SK-N-MC (cell line): ENCODE measurements at regions not wholly inside any gene's neighbourhood (a gene's known extent, or its start where the extent isn't known, plus 50 kb on each side); places are given as distances from the start of the nearest gene placed in this dataset.

Experiments
- DNase-seq: peaks from one replicate; pipeline ENCODE4 v3.0.0-alpha.2; 2011; ENCODE audit warnings: low read depth, low spot score
- H3K27ac ChIP-seq: fragments of 200-600 bp; sonication (generic); 2 replicates; pipeline ENCODE4 v1.5.1; 2016; ENCODE audit warnings: mixed run types
- H3K36me3 ChIP-seq: fragments of 200-600 bp; sonication (generic); 2 replicates; pipeline ENCODE4 v1.6.1; 2017; ENCODE audit warnings: antibody characterized with exemption, low read length, mixed read lengths; ENCODE audit not compliant: insufficient read depth
- H3K4me3 ChIP-seq: fragments of 200-600 bp; sonication (generic); 2 replicates; pipeline ENCODE4 v1.5.1; 2016
- H3K9ac ChIP-seq: fragments of 200-600 bp; sonication (generic); 2 replicates; pipeline ENCODE4 v1.8.0; 2017; ENCODE audit warnings: mixed run types, mixed read lengths; ENCODE audit not compliant: insufficient read length
- H3K9me3 ChIP-seq: fragments of 200-600 bp; sonication (generic); 2 replicates; pipeline ENCODE4 v1.6.1; 2017; ENCODE audit warnings: low read depth, mild to moderate bottlenecking, antibody characterized with exemption, low read length, moderate library complexity, mixed read lengths
- EZH2 ChIP-seq: fragments of 200-600 bp; sonication (generic); IDR thresholded peaks from one replicate; pipeline ENCODE4 v1.6.1; 2017; ENCODE audit warnings: antibody characterized with exemption
- FOXP2 ChIP-seq: optimal IDR thresholded peaks from 2 replicates; pipeline ENCODE3; 2011; ENCODE audit warnings: mild to moderate bottlenecking, moderate library complexity; ENCODE audit not compliant: insufficient read depth; ENCODE audit errors: extremely low read length, control extremely low read depth
- POLR2AphosphoS5 ChIP-seq: IDR thresholded peaks from 2 replicates; pipeline ENCODE4 v1.6.1; 2012; ENCODE audit warnings: mild to moderate bottlenecking, low read depth, low read length, borderline replicate concordance

DNA sequence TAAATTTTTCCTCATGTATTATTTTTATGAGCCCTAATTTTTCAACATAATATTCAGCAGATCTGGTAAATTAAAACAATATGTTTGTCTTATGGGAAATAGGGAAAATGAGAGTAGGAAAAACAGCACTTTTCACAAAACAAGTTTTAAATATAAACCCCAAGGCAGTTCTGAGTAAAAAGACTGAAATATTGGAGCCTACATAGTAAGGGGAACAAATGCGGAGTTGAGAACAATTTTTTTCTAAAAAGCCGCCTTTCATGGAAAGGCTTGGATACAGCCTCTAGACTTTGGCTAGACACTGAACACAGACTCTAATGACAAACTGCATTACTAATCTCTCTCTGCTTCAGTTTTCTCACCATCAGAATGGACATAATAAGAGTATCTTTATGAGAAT is 174.1 kb downstream of the NOL4 start:
- TF ChIP-seq POLR2AphosphoS5 (no peak), FOXP2 (no peak), EZH2 (no peak)
- no peak overlapping the region for H3K4me3 ChIP-seq

DNA sequence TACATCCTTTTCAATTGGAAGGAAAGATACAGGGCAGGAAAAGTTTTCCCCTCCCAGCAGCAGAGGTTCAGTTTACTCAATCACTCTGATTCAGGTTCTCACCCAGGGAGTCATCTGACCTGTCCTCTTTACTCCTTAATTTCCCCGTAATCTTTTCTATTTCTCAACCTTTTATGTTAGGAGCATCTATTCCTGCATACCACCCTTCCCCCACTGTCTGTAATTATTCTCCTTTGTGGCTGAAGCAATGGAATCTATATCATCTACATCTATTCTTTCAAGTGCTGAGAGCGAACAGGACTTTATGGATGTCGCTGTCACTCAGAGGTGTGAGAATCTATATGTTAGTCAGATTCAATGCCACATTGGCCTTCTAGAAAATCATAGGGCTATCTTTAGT is 175.2 kb downstream of the NOL4 start:
- Histone ChIP-seq H3K9me3 (no peaks in the 10 kb centered on the region), H3K36me3 (no peaks in the 10 kb centered on the region)

More for the DNA sequence above, 174.1 kb downstream of the NOL4 start:
- Histone ChIP-seq H3K9me3 (no peaks in the 10 kb centered on the region), H3K36me3 (no peaks in the 10 kb centered on the region), H3K9ac (no peak overlapping the region), H3K27ac (peak overlapping the region; percentile 67; the same call in 1 of the 2 replicates)
- no peak for DNase-seq

DNA sequence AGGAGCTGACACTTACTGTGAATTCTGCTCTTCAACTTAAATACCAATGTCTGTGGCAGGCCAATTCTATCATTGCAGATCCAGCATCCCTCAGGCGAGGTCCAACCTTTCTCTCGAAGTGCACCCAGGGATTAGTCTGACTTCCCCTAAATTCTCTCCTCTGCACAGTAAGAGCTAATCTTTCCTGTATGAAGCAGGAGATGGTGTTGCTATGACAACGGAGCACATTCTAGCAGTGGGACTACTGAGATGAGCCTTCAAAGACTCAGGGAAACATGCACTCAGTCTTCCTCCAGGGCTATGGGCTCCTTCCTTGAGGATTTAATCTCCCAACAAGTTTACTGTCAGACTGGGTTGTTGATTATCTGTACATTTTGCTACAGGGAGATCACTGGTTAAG is 176.3 kb downstream of the NOL4 start:
- H3K9me3 ChIP-seq, result no peaks in the 10 kb centered on the region
- no peaks in the 10 kb centered on the region for H3K36me3 ChIP-seq
- H3K4me3 ChIP-seq, result no peak overlapping the region
- H3K9ac ChIP-seq, result no peak overlapping the region
- H3K27ac ChIP-seq, result 0 out of 2 replicates have a peak overlapping the region, but pooled peaks have one; percentile 10
- TF ChIP-seq EZH2 (no peak), POLR2AphosphoS5 (no peak)
- DNase-seq, result peak; percentile 8

More for the DNA sequence above, 175.2 kb downstream of the NOL4 start:
- TF ChIP-seq POLR2AphosphoS5 (no peak), EZH2 (no peak), FOXP2 (no peak)
- Histone ChIP-seq H3K9ac (no peak overlapping the region), H3K4me3 (no peak overlapping the region), H3K27ac (no peak overlapping the region)
- DNase-seq, result no peak

DNA sequence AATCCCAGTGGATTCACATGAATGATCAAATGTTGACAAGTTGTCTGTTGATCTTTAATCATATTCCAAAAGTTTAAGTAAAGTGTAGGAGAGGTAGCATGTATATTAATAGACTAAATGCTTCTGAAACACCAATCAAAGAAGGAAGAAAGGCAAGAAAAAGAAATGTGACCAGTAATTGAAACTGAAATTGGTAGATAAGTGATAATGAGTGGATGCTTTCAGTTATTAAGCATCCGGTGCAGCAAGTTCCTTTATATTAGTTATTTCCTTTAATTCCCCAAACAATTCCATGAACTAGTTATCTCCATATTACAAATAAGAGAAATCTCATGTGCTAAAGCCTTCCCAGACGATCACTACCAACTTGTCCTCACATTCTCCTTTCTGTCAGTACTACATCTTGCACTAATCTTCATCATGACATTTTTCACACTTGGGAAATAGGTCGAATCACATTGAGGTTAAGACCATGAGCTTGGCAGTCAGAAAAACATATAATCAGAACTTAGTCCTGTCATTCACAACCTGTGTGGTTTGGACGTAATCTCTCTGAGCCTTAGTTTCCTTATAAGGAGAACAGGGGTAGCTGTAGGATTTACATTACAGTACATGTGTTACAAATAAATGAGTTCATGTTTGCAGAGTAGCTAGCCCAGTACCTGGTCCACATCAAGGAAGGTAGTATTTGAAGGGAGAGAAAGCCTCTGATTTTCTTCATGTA is 182.1 kb downstream of the NOL4 start:
- Histone ChIP-seq H3K27ac (no peak overlapping the region), H3K36me3 (no peaks in the 10 kb centered on the region), H3K9me3 (no peaks in the 10 kb centered on the region; the same call in 1 of the 2 replicates), H3K4me3 (no peak overlapping the region), H3K9ac (no peak overlapping the region)
- DNase-seq, result no peak
- no peak for TF ChIP-seq POLR2AphosphoS5
- TF ChIP-seq EZH2, result no peak
- no peak for TF ChIP-seq FOXP2

DNA sequence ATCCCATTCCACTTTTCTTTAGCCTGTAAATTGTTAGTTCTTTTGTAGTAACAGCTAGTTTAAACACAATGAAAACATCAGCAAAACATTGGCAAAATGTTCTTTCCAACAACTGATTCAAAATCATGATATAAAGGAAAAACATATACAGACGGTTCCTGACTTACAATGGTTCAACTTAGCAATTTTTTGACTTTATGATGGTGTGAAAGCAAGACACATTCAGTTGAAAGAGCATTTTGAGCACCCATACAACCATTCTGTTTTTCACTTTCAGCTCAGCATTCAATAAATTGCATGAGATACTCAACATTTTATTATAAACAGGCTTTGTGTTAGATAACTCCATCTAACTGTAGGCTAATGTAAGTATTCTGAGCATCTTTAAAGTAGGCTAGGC is 185.1 kb downstream of the NOL4 start:
- Histone ChIP-seq H3K27ac (no peak overlapping the region), H3K9ac (no peak overlapping the region), H3K36me3 (no peaks in the 10 kb centered on the region), H3K4me3 (peak overlapping the region; percentile 5; the same call in 1 of the 2 replicates), H3K9me3 (no peaks in the 10 kb centered on the region; the same call in 1 of the 2 replicates)
- DNase-seq, result no peak
- TF ChIP-seq POLR2AphosphoS5 (no peak), EZH2 (no peak), FOXP2 (no peak)

- H3K4me3 ChIP-seq, result peak overlapping the region; percentile 5; the same call in 1 of the 2 replicates
- H3K36me3 ChIP-seq, result no peaks in the 10 kb centered on the region
- H3K27ac ChIP-seq, result no peak overlapping the region
- no peak for DNase-seq
- H3K9ac ChIP-seq, result no peak overlapping the region
- H3K9me3 ChIP-seq, result no peaks in the 10 kb centered on the region; the same call in 1 of the 2 replicates
- TF ChIP-seq FOXP2, result no peak
- no peak for TF ChIP-seq POLR2AphosphoS5
- no peak for TF ChIP-seq EZH2
Measured at GRCh38 chr18:34039201-34039600, 185.5 kb downstream of the NOL4 start.

DNA sequence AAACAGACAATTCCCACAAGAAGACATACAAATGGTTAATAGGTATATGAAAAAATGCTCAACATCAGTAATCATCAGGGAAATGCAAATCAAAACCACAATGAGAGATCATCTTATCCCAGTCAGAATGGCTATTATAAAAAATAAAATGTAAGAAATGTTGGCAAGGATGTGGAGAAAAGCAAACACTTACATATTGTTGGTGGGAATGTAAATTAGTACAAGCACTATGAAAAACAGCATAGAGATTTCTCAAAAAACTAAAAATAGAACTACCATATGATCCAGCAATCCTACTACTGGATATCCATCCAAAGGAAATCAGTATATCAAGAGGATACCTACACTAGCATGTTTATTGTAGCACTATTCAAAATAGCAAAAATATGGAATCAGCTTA is 186.6 kb downstream of the NOL4 start:
- Histone ChIP-seq H3K27ac (no peak overlapping the region), H3K9ac (no peak overlapping the region), H3K36me3 (no peaks in the 10 kb centered on the region), H3K4me3 (no peak overlapping the region), H3K9me3 (no peaks in the 10 kb centered on the region; the same call in 1 of the 2 replicates)
- DNase-seq, result no peak
- TF ChIP-seq EZH2 (no peak), POLR2AphosphoS5 (no peak), FOXP2 (no peak)

GRCh38 chr18:34033968-34034367 is 190.7 kb downstream of the NOL4 start:
- TF ChIP-seq POLR2AphosphoS5, result no peak
- no peak for TF ChIP-seq FOXP2
- no peak for TF ChIP-seq EZH2

DNA sequence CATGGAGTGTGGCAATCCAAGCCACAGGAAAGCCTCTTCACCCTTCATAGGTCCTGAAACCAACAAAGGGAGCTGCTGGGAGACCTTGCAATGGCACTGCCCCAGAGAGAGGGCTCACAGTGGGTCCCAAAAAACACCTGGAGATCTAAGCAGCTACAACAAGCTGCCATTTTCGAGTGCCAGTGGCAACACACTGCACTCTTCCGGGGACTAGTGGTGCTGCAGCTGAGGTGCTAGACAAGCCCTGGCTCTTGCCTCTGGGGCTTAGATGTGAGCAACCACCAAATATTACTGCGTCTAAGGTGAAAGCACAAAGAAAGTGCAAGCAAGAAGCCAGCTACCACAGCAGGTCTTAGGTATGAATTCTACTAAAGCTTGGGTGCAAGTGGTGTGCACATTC is 192.9 kb downstream of the NOL4 start:
- H3K4me3 ChIP-seq, result no peak overlapping the region
- H3K27ac ChIP-seq, result no peak overlapping the region
- H3K9ac ChIP-seq, result no peak overlapping the region
- H3K36me3 ChIP-seq, result no peaks in the 10 kb centered on the region
- no peaks in the 10 kb centered on the region for H3K9me3 ChIP-seq
- DNase-seq, result no peak
- no peak for TF ChIP-seq POLR2AphosphoS5
- TF ChIP-seq FOXP2, result no peak
- TF ChIP-seq EZH2, result no peak

More at GRCh38 chr18:34033968-34034367, 190.7 kb downstream of the NOL4 start:
- H3K36me3 ChIP-seq, result no peaks in the 10 kb centered on the region
- H3K4me3 ChIP-seq, result no peak overlapping the region
- H3K9ac ChIP-seq, result no peak overlapping the region
- H3K9me3 ChIP-seq, result no peaks in the 10 kb centered on the region
- DNase-seq, result no peak
- H3K27ac ChIP-seq, result no peak overlapping the region
